Stimulated activated CD8-positive, alpha-beta memory T cell treated with anti-CD3 and anti-CD28 coated beads, Interleukin-4, amount 100 ng/mL, for 4 hours (primary cell): ENCODE measurements at regions not wholly inside any gene's neighbourhood (a gene's known extent, or its start where the extent isn't known, plus 50 kb on each side); places are given as distances from the start of the nearest gene placed in this dataset.

Experiments used
- DNase-seq, 2 donors: peaks; one replicate each; pipeline ENCODE4 v3.0.0-alpha.2; 2020; ENCODE audit warnings: low read depth in 2 of 2, low spot score in 1 of 2

DNA sequence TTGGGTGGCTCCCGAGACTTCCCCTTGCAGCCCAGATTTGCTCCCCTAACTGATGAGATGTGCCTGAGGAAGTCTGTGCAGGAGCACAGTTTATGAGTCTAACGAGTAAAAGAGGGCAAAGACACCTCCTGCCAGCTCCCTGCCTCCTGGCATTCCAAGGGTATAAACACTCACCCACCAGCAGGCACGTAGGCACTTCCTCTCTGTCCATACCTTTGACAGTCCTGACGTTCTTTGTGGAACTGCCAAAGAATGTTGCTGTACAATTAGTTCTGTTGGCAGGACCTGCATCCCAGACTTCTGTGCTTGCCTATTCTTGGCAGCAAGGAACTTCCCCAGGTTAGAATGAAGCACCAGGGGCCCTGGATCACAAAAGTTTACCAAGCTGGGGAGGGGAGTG is 889.3 kb downstream of the BCL11B start:
- no peak for DNase-seq

GRCh38 chr14:98385851-98386250 is 886.1 kb downstream of the BCL11B start:
- DNase-seq: no peak

- no peak for DNase-seq
These were observed 880.9 kb downstream of the BCL11B start for GRCh38 chr14:98391061-98391460.

DNA sequence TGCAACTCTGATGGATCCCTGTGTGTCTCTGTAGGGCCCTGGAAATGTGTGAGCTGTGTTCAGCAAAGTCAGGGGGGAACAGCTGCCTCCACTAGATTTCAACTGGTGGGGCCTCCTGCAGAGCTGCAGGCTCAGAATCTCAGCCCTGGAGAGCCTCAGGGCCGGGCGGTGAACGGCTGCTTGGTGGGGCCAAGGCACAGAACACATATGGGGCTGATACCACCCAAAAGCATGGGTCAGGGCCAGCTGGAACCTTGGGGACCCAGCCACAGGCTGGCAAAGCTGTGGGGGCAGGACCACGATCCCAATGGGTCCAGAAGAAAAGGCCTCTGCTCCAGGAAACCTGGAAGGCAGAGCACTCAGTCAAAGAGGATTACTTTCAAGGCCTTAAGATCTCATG is 878.5 kb downstream of the BCL11B start:
- no peak for DNase-seq

DNA sequence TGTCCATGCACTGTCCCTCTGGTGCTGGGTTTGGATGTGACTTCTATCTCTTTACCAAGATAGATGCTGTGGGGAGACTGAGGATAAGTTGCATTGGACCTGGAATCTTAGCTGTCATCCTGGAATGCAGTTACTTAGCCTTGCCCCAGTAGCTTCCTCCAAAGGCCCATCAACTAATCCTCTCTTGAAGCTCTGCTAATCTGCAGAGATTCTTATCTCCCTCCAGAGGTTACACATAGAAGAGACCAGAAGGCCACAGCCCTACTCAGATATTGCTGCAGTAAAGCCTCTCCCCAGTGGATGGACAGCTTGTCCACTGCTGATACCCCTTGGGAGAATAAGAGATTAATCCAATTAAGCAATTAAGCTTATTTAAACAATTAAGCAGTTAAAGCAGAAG is 867.2 kb downstream of the BCL11B start:
- no peak for DNase-seq

- DNase-seq: no peak
These were observed 863.9 kb downstream of the BCL11B start for GRCh38 chr14:98408024-98408555.

- DNase-seq: no peak
These were observed 863.3 kb downstream of the BCL11B start for GRCh38 chr14:98408713-98409112.

DNA sequence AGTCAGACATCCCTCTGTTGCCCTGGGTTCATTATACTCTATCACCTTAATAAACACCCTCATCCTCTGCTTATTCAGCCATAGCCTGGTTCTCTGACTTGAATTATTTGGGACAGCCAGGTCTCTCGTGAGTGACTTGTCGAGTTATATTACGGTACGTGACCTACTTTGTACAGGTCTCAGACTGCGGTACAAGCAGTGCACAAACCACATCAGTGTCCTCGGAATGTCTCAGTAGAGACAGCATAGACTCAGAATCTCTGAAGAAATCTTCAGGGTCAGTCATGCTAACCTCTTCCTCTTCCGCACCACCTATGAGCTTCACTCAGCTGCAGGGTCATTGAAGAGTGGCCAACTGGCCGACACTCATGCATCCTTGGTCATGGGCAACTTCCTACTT is 860.8 kb downstream of the BCL11B start:
- no peak for DNase-seq

DNA sequence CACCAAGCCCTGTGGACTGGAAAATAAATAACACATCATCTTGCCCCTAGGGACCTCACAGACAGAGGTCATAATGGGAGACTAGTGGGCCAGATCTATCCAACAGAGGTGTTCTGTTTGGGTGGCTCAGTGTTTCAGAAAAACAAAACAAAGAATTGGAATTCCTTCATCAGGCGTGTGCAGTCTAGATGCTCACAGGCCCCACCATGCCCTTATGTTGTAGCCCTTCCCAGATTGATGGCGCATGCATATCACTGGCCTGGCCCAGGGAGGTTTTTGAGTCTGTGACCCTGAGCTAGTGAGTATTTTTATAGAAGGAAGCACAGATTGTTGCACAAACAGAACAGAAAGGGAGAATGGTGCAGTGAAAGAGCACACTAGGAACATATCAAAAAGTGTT is 859.6 kb downstream of the BCL11B start:
- DNase-seq: no peak

- no peak for DNase-seq
These were observed 856.2 kb downstream of the BCL11B start for GRCh38 chr14:98415766-98416165.

GRCh38 chr14:98417001-98417400 is 855.0 kb downstream of the BCL11B start:
- DNase-seq: no peak

GRCh38 chr14:98428483-98428994 is 843.5 kb downstream of the BCL11B start:
- no peak for DNase-seq

GRCh38 chr14:98433436-98433835 is 838.6 kb downstream of the BCL11B start:
- DNase-seq: no peak

DNA sequence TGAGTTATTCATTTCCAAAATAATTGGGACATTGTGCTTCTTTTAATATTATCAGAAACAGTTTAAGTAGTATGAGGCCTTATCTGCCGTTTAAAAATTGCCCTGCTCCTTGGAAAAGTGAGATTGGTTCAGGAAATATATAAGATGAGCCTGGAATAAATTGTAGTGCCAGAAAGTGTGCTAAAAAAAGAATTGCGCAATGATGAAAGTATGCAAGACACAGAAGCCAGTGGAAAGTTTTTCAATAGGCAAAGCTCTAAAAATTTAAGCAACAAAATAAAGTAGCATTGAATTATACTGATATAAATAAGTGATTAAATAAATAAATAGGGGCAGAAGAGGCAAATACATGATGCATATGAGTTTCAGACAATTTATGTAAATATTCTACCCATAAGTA is 834.9 kb downstream of the BCL11B start:
- DNase-seq: no peak

GRCh38 chr14:98444077-98444476 is 827.9 kb downstream of the BCL11B start:
- DNase-seq: no peak

DNA sequence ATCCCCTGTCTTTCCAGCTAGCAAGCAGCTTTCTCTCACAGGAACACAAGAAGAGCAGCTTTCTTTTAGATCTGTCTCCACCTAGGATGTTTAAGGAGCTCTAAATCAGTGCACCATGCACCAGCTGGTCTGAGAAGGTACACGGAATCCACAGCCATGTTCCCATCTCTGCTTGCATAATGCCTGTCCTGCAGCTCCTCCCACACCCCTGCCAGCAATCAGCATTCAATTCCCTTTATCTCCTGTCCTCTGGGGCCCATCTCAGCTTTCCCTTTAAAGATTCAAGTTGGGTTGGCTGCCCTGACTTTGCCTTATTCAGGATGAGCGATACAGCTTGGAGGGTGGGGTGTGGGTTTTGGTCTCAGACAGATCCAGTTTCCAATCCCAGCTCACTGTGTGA is 826.3 kb downstream of the BCL11B start:
- DNase-seq: no peak

DNA sequence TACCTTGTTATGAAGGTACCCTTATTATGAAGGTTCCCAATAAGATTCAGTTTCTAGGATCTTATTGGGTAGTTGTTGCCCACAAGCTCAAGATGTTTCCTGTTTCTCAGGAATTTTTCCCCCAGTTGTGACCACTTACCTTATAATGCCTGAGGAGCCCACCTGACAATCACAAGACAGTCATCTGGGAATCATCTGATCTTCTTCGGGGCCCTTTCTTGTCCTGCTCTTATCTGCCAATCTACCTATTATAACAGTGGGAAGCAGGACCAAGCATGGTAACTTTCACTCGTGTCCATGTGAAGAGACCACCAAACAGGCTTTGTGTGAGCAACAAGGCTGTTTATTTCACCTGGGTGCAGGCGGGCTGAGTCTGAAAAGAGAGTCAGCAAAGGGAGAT is 825.5 kb downstream of the BCL11B start:
- no peak for DNase-seq

GRCh38 chr14:98456231-98456630 is 815.8 kb downstream of the BCL11B start:
- DNase-seq: no peak

GRCh38 chr14:98458702-98459101 is 813.3 kb downstream of the BCL11B start:
- DNase-seq: no peak

- DNase-seq: no peak
These were observed 809.1 kb downstream of the BCL11B start for GRCh38 chr14:98462908-98463307.

- no peak for DNase-seq
These were observed 805.2 kb downstream of the BCL11B start for GRCh38 chr14:98466807-98467206.

- no peak for DNase-seq
These were observed 801.3 kb downstream of the BCL11B start for GRCh38 chr14:98470663-98471062.

GRCh38 chr14:98474900-98475299 is 797.1 kb downstream of the BCL11B start:
- no peak for DNase-seq

DNA sequence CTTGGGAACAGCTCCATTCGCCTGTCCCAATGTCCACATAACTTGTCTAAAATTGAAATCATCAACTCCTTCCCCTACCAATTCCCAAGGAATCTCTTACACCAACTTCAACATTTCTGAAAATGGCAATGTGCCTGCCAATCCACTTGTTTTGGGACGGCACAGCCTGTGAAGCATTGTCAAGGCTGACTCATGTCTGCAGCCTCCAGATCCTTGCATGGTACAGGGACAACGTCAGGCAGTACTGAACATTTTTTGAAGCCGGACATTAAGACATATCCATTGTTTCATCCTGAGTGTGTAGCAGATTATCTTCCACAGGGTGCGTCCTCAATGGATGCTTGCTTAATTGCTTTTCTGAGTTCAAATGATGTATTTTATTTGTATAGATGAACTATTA is 794.1 kb downstream of the BCL11B start:
- DNase-seq: no peak
